ENCODE measurements at regions not wholly inside any gene's neighbourhood (a gene's known extent, or its start where the extent isn't known, plus 50 kb on each side); places are given as distances from the start of the nearest gene placed in this dataset.

DNA sequence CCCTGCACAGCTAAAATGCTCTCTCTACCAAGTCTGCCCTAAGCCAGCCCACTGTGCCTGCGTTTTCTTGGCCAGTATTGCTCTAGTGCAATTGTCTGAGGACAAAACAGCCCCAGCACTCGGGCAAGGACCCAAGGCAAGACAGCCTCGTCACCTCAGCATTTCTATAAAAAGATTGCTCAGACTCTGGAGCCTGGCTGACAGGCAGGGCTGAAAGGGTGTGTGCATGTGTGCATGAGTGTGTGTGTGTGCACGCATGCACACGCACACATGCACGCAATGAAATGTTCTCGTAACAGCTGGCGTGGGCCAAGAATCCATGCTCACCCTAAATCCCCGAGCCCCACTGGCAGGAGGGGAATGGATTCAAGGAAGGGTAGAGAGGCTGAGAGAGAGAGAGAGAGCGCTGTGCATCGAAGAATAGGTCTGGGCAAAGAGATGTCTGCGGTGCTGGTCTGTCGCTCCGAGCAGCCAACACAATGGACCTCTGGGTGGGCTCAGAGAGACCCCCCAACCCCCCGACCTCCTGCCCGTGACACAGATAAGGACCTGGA, 579.2 kb downstream of the BCOR start:
- TF ChIP-seq, protein P1, sequence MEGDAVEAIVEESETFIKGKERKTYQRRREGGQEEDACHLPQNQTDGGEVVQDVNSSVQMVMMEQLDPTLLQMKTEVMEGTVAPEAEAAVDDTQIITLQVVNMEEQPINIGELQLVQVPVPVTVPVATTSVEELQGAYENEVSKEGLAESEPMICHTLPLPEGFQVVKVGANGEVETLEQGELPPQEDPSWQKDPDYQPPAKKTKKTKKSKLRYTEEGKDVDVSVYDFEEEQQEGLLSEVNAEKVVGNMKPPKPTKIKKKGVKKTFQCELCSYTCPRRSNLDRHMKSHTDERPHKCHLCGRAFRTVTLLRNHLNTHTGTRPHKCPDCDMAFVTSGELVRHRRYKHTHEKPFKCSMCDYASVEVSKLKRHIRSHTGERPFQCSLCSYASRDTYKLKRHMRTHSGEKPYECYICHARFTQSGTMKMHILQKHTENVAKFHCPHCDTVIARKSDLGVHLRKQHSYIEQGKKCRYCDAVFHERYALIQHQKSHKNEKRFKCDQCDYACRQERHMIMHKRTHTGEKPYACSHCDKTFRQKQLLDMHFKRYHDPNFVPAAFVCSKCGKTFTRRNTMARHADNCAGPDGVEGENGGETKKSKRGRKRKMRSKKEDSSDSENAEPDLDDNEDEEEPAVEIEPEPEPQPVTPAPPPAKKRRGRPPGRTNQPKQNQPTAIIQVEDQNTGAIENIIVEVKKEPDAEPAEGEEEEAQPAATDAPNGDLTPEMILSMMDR (IDR thresholded peaks at IDR 0.05; ENCODE audit: low read depth, low read length): no peak
- TF ChIP-seq EZH2phosphoT487 (IDR thresholded peaks at IDR 0.05; ENCODE audit: low read depth): no peak

Data from OCI-LY3 (cell line).